GM12891 (cell line): ENCODE measurements at regions not wholly inside any gene's neighbourhood (a gene's known extent, or its start where the extent isn't known, plus 50 kb on each side); places are given as distances from the start of the nearest gene placed in this dataset.

ENCODE experiments used
- POLR2A ChIP-seq: IDR thresholded peaks from 2 replicates; pipeline ENCODE4 v1.6.1; 2011; ENCODE audit warnings: low read depth, low read length, control low read depth
- POLR2AphosphoS5 ChIP-seq: IDR thresholded peaks from 2 replicates; pipeline ENCODE4 v1.6.1; 2011; ENCODE audit warnings: low read depth, low read length, control low read depth
- TAF1 ChIP-seq: IDR thresholded peaks from 2 replicates; pipeline ENCODE4 v1.6.1; 2011; ENCODE audit warnings: low read depth, low read length, control low read depth

DNA sequence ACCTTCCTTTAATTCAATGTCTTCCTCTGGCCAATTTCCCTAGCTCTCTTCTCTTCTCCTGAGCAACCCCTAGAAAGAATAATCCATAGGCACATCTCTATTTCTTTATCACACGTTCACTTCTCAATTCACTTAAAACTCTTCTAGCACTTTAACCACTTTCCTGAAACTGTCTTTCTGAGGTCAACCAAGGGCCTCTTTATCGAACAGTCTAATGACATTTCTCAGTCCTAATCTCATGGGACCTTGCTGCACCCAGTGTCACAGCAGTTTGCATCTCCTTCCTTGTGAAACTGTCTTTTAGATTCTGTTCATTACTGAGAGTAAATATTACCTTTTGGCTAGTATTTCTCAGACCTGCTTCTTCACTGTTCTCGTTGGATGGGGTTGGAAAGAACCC, 285.3 kb upstream of the RASGEF1B start:
- TF ChIP-seq POLR2A (no peak), POLR2AphosphoS5 (no peak), TAF1 (no peak)
